Astrocyte (in vitro differentiated cells and primary cell): ENCODE measurements at regions not wholly inside any gene's neighbourhood (a gene's known extent, or its start where the extent isn't known, plus 50 kb on each side); places are given as distances from the start of the nearest gene placed in this dataset.

Experiments used
- DNase-seq: peaks from one replicate; pipeline ENCODE4 v3.0.0-alpha.2; 2010; ENCODE audit warnings: low read depth
- FAIRE-seq: peaks from 2 replicates; lab custom pipeline; 2011; peaks lifted over from hg19 to GRCh38; lab: Jason Lieb, UNC
- H2AFZ ChIP-seq: 2 replicates; pipeline ENCODE4 v1.6.0; 2012; ENCODE audit warnings: low read depth, low read length, inconsistent platforms
- H3K27ac ChIP-seq: 2 replicates; pipeline ENCODE4 v1.5.1; 2011; ENCODE audit warnings: low read depth, low read length, inconsistent platforms
- H3K27me3 ChIP-seq: 2 replicates; pipeline ENCODE4 v1.6.0; 2011; ENCODE audit warnings: low read length, inconsistent platforms; ENCODE audit not compliant: insufficient read depth
- H3K36me3 ChIP-seq: 2 replicates; pipeline ENCODE4 v1.5.1; 2011; ENCODE audit warnings: low read length, inconsistent platforms; ENCODE audit not compliant: insufficient read depth
- H3K4me1 ChIP-seq: 2 replicates; pipeline ENCODE4 v1.5.1; 2011; ENCODE audit warnings: low read length, inconsistent platforms; ENCODE audit not compliant: insufficient read depth
- H3K4me2 ChIP-seq: 2 replicates; pipeline ENCODE4 v1.6.0; 2012; ENCODE audit warnings: low read length, inconsistent platforms
- H3K4me3 ChIP-seq: 2 replicates; pipeline ENCODE4 v1.5.1; 2011; ENCODE audit warnings: low read depth, mild to moderate bottlenecking, low read length, inconsistent platforms; ENCODE audit not compliant: insufficient read depth
- H3K79me2 ChIP-seq: 2 replicates; pipeline ENCODE4 v1.6.0; 2012; ENCODE audit warnings: mild to moderate bottlenecking, low read length, inconsistent platforms; ENCODE audit not compliant: insufficient read depth
- H3K9ac ChIP-seq: 2 replicates; pipeline ENCODE4 v1.6.0; 2012; ENCODE audit warnings: mild to moderate bottlenecking, low read length, inconsistent platforms
- H3K9me3 ChIP-seq: 2 replicates; pipeline ENCODE4 v1.5.1; 2012; ENCODE audit warnings: low read depth, mild to moderate bottlenecking, low read length, inconsistent platforms; ENCODE audit not compliant: insufficient read depth
- H4K20me1 ChIP-seq: 2 replicates; pipeline ENCODE4 v1.6.0; 2012; ENCODE audit warnings: low read length, inconsistent platforms; ENCODE audit not compliant: insufficient read depth
- H3K27ac Mint-ChIP-seq: one replicate; pipeline ENCODE4 v1.8.0; 2021; ENCODE audit warnings: mild to moderate bottlenecking, mixed read lengths; ENCODE audit not compliant: unreplicated experiment
- H3K27me3 Mint-ChIP-seq: one replicate; pipeline ENCODE4 v1.8.0; 2021; ENCODE audit warnings: low read depth, mixed read lengths; ENCODE audit not compliant: unreplicated experiment
- H3K36me3 Mint-ChIP-seq: one replicate; pipeline ENCODE4 v1.8.0; 2021; ENCODE audit warnings: low read depth, mixed read lengths; ENCODE audit not compliant: unreplicated experiment
- H3K4me1 Mint-ChIP-seq: one replicate; pipeline ENCODE4 v1.8.0; 2021; ENCODE audit warnings: low read depth, mixed read lengths; ENCODE audit not compliant: unreplicated experiment
- H3K4me3 Mint-ChIP-seq: one replicate; pipeline ENCODE4 v1.8.0; 2021; ENCODE audit warnings: mild to moderate bottlenecking, moderate library complexity, mixed read lengths; ENCODE audit not compliant: unreplicated experiment
- H3K9me3 Mint-ChIP-seq: one replicate; pipeline ENCODE4 v1.8.0; 2021; ENCODE audit warnings: mild to moderate bottlenecking, mixed read lengths; ENCODE audit not compliant: unreplicated experiment
- CTCF ChIP-seq: IDR thresholded peaks from 2 replicates; pipeline ENCODE4 v1.5.1; 2011; ENCODE audit warnings: low read depth, mild to moderate bottlenecking, inconsistent platforms, low read length, moderate library complexity; ENCODE audit not compliant: insufficient read depth
- EZH2 ChIP-seq: IDR thresholded peaks from 2 replicates; pipeline ENCODE4 v1.6.1; 2012; ENCODE audit warnings: mild to moderate bottlenecking, low read length, inconsistent platforms; ENCODE audit not compliant: insufficient read depth

- no peak overlapping the region for H3K4me3 ChIP-seq
- TF ChIP-seq EZH2 (no peak), CTCF (peak; percentile 77)
- no peaks in the 10 kb centered on the region for H3K79me2 ChIP-seq
- no peak overlapping the region for H3K27ac Mint-ChIP-seq
- DNase-seq (no peak), FAIRE-seq (no peak)
- no peak overlapping the region for H3K9ac ChIP-seq
- H3K36me3 Mint-ChIP-seq, result no peaks in the 10 kb centered on the region
- no peaks in the 10 kb centered on the region for H3K27me3 ChIP-seq
- no peak overlapping the region for H3K4me2 ChIP-seq
- no peaks in the 10 kb centered on the region for H3K4me1 ChIP-seq
- no peaks in the 10 kb centered on the region for H3K9me3 ChIP-seq
- no peak overlapping the region for H3K4me3 Mint-ChIP-seq
- no peaks in the 10 kb centered on the region for H3K36me3 ChIP-seq
- no peaks in the 10 kb centered on the region for H3K4me1 Mint-ChIP-seq
- H3K9me3 Mint-ChIP-seq, result no peaks in the 10 kb centered on the region
- no peak overlapping the region for H2AFZ ChIP-seq
- H4K20me1 ChIP-seq, result no peaks in the 10 kb centered on the region
- no peak overlapping the region for H3K27ac ChIP-seq
- no peaks in the 10 kb centered on the region for H3K27me3 Mint-ChIP-seq
Observed at GRCh38 chr16:63289834-63290460, 1253.7 kb upstream of the CDH8 start.

- DNase-seq (no peak), FAIRE-seq (no peak)
- Histone ChIP-seq H3K79me2 (no peaks in the 10 kb centered on the region), H4K20me1 (no peaks in the 10 kb centered on the region), H3K9me3 (no peaks in the 10 kb centered on the region), H3K9ac (no peak overlapping the region), H3K27me3 (no peaks in the 10 kb centered on the region), H2AFZ (no peak overlapping the region), H3K4me2 (no peak overlapping the region), H3K4me1 (no peaks in the 10 kb centered on the region), H3K36me3 (no peaks in the 10 kb centered on the region), H3K4me3 (no peak overlapping the region), H3K27ac (no peak overlapping the region)
- H3K4me3 Mint-ChIP-seq, result no peak overlapping the region
- peaks cover under 1% of the 10 kb centered on the region for H3K27me3 Mint-ChIP-seq
- no peak for TF ChIP-seq CTCF
- TF ChIP-seq EZH2, result no peak
- no peaks in the 10 kb centered on the region for H3K9me3 Mint-ChIP-seq
- no peak overlapping the region for H3K27ac Mint-ChIP-seq
- H3K36me3 Mint-ChIP-seq, result no peaks in the 10 kb centered on the region
- H3K4me1 Mint-ChIP-seq, result no peaks in the 10 kb centered on the region
Observed at GRCh38 chr16:63287401-63287800, 1251.2 kb upstream of the CDH8 start.

DNA sequence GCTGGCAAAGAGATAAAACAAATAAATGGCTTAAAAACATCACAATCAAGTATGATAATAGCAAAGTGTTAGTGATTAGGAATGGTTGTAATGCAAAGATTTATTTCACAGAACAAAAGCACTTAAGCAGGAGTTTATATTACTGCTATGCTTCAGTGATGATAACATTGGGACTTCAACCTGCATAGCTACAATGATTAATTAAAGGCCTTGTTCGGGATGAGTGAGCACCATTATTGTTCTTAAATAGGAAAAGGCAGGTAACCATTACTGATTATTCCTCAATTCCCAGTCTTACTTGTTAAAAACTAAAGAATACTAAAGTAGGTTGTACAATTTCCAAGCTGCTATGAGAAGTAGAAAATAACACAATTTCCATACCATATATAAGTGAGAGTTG is 1247.5 kb upstream of the CDH8 start:
- no peaks in the 10 kb centered on the region for H3K9me3 Mint-ChIP-seq
- FAIRE-seq, result no peak
- no peak overlapping the region for H3K4me2 ChIP-seq

More for the DNA sequence above, 1247.5 kb upstream of the CDH8 start:
- H3K9ac ChIP-seq, result no peak overlapping the region
- Mint-ChIP-seq H3K27ac (no peak overlapping the region), H3K36me3 (no peaks in the 10 kb centered on the region), H3K4me1 (no peaks in the 10 kb centered on the region), H3K27me3 (peaks cover 2% of the 10 kb centered on the region), H3K4me3 (no peak overlapping the region)
- H2AFZ ChIP-seq, result no peak overlapping the region
- no peaks in the 10 kb centered on the region for H4K20me1 ChIP-seq
- H3K36me3 ChIP-seq, result no peaks in the 10 kb centered on the region
- H3K79me2 ChIP-seq, result no peaks in the 10 kb centered on the region
- no peaks in the 10 kb centered on the region for H3K4me1 ChIP-seq
- no peak overlapping the region for H3K27ac ChIP-seq
- no peak for DNase-seq
- TF ChIP-seq CTCF (no peak), EZH2 (no peak)
- H3K9me3 ChIP-seq, result no peaks in the 10 kb centered on the region
- no peak overlapping the region for H3K4me3 ChIP-seq
- H3K27me3 ChIP-seq, result no peaks in the 10 kb centered on the region
